HEK293T (cell line): ENCODE measurements at regions not wholly inside any gene's neighbourhood (a gene's known extent, or its start where the extent isn't known, plus 50 kb on each side); places are given as distances from the start of the nearest gene placed in this dataset.

ENCODE experiments used
- ARNT ChIP-seq: fragments of 450-650 bp; IDR thresholded peaks from 2 replicates; pipeline ENCODE4 v1.6.1; 2017; ENCODE audit warnings: mild to moderate bottlenecking
- SUZ12 ChIP-seq: fragments of 450-650 bp; IDR thresholded peaks from 2 replicates; pipeline ENCODE4 v1.6.1; 2016; ENCODE audit warnings: mild to moderate bottlenecking

- no peak for TF ChIP-seq ARNT
- no peak for TF ChIP-seq SUZ12
Observed at GRCh38 chr14:80378084-80378690, 166.9 kb upstream of the DIO2 start.
